ENCODE measurements at regions not wholly inside any gene's neighbourhood (a gene's known extent, or its start where the extent isn't known, plus 50 kb on each side); places are given as distances from the start of the nearest gene placed in this dataset.

GRCh38 chr14:61213191-61213621 lies 67.9 kb downstream of the TMEM30B start:
- ATAC-seq (no peak), DNase-seq (ENCODE audit: low spot score) (no peak)
- Histone ChIP-seq H3K9me2 (ENCODE audit: insufficient read depth) (0 out of 2 replicates have a peak, but pooled peaks cover 4% of the 10 kb centered on the region), H3K27ac (ENCODE audit: low read depth) (no peak overlapping the region), H3K36me3 (ENCODE audit: insufficient read depth) (no peaks in the 10 kb centered on the region), H3F3A (replicated peaks; ENCODE audit: low read depth) (no peaks in the 10 kb centered on the region), H2AFZ (peak overlapping the region; percentile 66; the same call in 1 of the 2 replicates), H3K4me3 (no peak overlapping the region), H3K4me1 (ENCODE audit: insufficient read depth) (0 out of 2 replicates have a peak, but pooled peaks cover 5% of the 10 kb centered on the region), H3K27me3 (ENCODE audit: insufficient read depth) (no peaks in the 10 kb centered on the region), H3K4me2 (no peak overlapping the region), H3K79me2 (replicated peaks; ENCODE audit: insufficient read depth) (no peaks in the 10 kb centered on the region), H4K20me1 (replicated peaks; ENCODE audit: insufficient read depth) (no peaks in the 10 kb centered on the region)
- H3K4me3 Mint-ChIP-seq: no peak overlapping the region
- no peak for TF ChIP-seq EZH2 (IDR thresholded peaks at IDR 0.05; ENCODE audit: low read depth, unreplicated experiment)
- TF ChIP-seq ZNF331 (CRISPR knock-in tag; IDR thresholded peaks at IDR 0.05; ENCODE audit: low read depth): no peak
- H3K4me1 Mint-ChIP-seq: peaks cover 9% of the 10 kb centered on the region
- no peak overlapping the region for H3K27ac Mint-ChIP-seq
- no peaks in the 10 kb centered on the region for H3K9me3 Mint-ChIP-seq
- H3K27me3 Mint-ChIP-seq (ENCODE audit: insufficient read depth, low read depth, poor library complexity): no peaks in the 10 kb centered on the region
- no peaks in the 10 kb centered on the region for H3K36me3 Mint-ChIP-seq (ENCODE audit: low read depth)

- TF ChIP-seq, protein P1, sequence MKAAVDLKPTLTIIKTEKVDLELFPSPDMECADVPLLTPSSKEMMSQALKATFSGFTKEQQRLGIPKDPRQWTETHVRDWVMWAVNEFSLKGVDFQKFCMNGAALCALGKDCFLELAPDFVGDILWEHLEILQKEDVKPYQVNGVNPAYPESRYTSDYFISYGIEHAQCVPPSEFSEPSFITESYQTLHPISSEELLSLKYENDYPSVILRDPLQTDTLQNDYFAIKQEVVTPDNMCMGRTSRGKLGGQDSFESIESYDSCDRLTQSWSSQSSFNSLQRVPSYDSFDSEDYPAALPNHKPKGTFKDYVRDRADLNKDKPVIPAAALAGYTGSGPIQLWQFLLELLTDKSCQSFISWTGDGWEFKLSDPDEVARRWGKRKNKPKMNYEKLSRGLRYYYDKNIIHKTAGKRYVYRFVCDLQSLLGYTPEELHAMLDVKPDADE (IDR thresholded peaks at IDR 0.05): no peak
- no peak for TF ChIP-seq ZNF114 (CRISPR knock-in tag; IDR thresholded peaks at IDR 0.05)
- no peak for TF ChIP-seq STAT1 (IDR thresholded peaks at IDR 0.05; ENCODE audit: unreplicated experiment)
- TF ChIP-seq EZH2 (IDR thresholded peaks at IDR 0.05; ENCODE audit: low read depth, unreplicated experiment): no peak
- no peak for TF ChIP-seq ZNF331 (CRISPR knock-in tag; IDR thresholded peaks at IDR 0.05; ENCODE audit: low read depth)
- Histone ChIP-seq H3K27me3 (ENCODE audit: insufficient read depth) (no peaks in the 10 kb centered on the region), H3K36me3 (ENCODE audit: insufficient read depth) (no peaks in the 10 kb centered on the region), H4K20me1 (replicated peaks; ENCODE audit: insufficient read depth) (no peaks in the 10 kb centered on the region), H3K4me3 (no peak overlapping the region), H3K79me2 (replicated peaks; ENCODE audit: insufficient read depth) (no peaks in the 10 kb centered on the region), H3K27ac (ENCODE audit: low read depth) (no peak overlapping the region), H3K9me2 (ENCODE audit: insufficient read depth) (0 out of 2 replicates have a peak, but pooled peaks cover 4% of the 10 kb centered on the region), H2AFZ (no peak overlapping the region; the same call in 1 of the 2 replicates), H3K4me2 (no peak overlapping the region), H3F3A (replicated peaks; ENCODE audit: low read depth) (no peaks in the 10 kb centered on the region), H3K4me1 (ENCODE audit: insufficient read depth) (no peaks in the 10 kb centered on the region)
- no peak for ATAC-seq
- Mint-ChIP-seq H3K36me3 (ENCODE audit: low read depth) (no peaks in the 10 kb centered on the region), H3K9me3 (no peaks in the 10 kb centered on the region), H3K27me3 (ENCODE audit: insufficient read depth, low read depth, poor library complexity) (no peaks in the 10 kb centered on the region), H3K27ac (no peak overlapping the region), H3K4me1 (peaks cover 4% of the 10 kb centered on the region), H3K4me3 (no peak overlapping the region)
- no peak for DNase-seq (ENCODE audit: low spot score)
These were observed 68.6 kb downstream of the TMEM30B start for GRCh38 chr14:61212546-61212945.

DNA sequence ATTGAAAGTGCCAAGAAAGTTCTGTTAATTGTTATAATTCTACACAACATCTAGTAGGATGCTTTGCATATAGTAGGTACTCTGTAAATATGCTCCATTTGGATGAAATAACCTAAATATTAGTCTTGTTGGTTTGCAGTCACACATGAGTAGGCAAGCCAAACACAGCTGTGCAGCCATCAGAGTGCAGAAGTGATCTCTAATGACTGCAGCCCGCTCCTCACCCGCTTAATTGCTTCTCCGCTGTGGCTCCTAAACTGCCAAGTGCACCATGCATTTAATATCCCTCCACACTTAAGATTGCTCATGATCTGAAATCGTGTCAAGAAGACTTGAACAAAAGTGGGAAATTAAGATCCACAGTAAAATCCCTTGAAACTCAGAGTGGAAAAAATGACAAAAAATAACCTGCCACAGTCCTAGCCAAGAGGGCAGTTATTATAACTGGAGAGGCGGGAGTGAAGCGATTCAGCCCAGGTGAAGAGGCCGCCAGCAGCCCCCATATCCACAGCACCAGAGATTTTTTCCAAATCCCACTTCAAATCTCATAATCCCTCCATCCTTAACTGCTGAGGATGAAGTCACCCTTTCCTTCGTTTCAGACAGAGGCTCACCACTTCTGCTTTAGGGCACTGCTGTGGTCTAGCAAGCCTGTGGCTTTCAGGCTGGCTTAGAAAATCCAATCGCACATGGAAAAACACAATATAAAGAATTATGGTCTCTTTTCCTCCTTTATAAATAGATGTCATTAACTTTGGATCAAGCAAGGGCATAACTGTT lies 69.5 kb downstream of the TMEM30B start:
- Histone ChIP-seq H3K4me3 (no peak overlapping the region), H3K9me2 (ENCODE audit: insufficient read depth) (0 out of 2 replicates have a peak, but pooled peaks cover 4% of the 10 kb centered on the region), H3K4me1 (ENCODE audit: insufficient read depth) (no peaks in the 10 kb centered on the region), H3F3A (replicated peaks; ENCODE audit: low read depth) (no peaks in the 10 kb centered on the region), H3K27me3 (ENCODE audit: insufficient read depth) (no peaks in the 10 kb centered on the region), H3K4me2 (no peak overlapping the region), H3K79me2 (replicated peaks; ENCODE audit: insufficient read depth) (no peaks in the 10 kb centered on the region), H4K20me1 (replicated peaks; ENCODE audit: insufficient read depth) (no peaks in the 10 kb centered on the region), H2AFZ (no peak overlapping the region), H3K36me3 (ENCODE audit: insufficient read depth) (no peaks in the 10 kb centered on the region), H3K27ac (ENCODE audit: low read depth) (no peak overlapping the region)
- no peak for DNase-seq (ENCODE audit: low spot score)
- no peaks in the 10 kb centered on the region for H3K36me3 Mint-ChIP-seq (ENCODE audit: low read depth)
- TF ChIP-seq ZNF114 (CRISPR knock-in tag; IDR thresholded peaks at IDR 0.05): no peak
- TF ChIP-seq, protein P2, sequence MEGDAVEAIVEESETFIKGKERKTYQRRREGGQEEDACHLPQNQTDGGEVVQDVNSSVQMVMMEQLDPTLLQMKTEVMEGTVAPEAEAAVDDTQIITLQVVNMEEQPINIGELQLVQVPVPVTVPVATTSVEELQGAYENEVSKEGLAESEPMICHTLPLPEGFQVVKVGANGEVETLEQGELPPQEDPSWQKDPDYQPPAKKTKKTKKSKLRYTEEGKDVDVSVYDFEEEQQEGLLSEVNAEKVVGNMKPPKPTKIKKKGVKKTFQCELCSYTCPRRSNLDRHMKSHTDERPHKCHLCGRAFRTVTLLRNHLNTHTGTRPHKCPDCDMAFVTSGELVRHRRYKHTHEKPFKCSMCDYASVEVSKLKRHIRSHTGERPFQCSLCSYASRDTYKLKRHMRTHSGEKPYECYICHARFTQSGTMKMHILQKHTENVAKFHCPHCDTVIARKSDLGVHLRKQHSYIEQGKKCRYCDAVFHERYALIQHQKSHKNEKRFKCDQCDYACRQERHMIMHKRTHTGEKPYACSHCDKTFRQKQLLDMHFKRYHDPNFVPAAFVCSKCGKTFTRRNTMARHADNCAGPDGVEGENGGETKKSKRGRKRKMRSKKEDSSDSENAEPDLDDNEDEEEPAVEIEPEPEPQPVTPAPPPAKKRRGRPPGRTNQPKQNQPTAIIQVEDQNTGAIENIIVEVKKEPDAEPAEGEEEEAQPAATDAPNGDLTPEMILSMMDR (conservative IDR thresholded peaks at IDR 0.05; ENCODE audit: low read depth in 2 of 2): no peak
- no peak overlapping the region for H3K4me3 Mint-ChIP-seq
- H3K9me3 Mint-ChIP-seq: no peaks in the 10 kb centered on the region
- H3K27me3 Mint-ChIP-seq (ENCODE audit: insufficient read depth, low read depth, poor library complexity): no peaks in the 10 kb centered on the region
- H3K4me1 Mint-ChIP-seq: peaks cover 4% of the 10 kb centered on the region
- ATAC-seq: no peak
- no peak overlapping the region for H3K27ac Mint-ChIP-seq

Measured in GM23338 (cell line).